ENCODE measurements at regions not wholly inside any gene's neighbourhood (a gene's known extent, or its start where the extent isn't known, plus 50 kb on each side); places are given as distances from the start of the nearest gene placed in this dataset.

DNA sequence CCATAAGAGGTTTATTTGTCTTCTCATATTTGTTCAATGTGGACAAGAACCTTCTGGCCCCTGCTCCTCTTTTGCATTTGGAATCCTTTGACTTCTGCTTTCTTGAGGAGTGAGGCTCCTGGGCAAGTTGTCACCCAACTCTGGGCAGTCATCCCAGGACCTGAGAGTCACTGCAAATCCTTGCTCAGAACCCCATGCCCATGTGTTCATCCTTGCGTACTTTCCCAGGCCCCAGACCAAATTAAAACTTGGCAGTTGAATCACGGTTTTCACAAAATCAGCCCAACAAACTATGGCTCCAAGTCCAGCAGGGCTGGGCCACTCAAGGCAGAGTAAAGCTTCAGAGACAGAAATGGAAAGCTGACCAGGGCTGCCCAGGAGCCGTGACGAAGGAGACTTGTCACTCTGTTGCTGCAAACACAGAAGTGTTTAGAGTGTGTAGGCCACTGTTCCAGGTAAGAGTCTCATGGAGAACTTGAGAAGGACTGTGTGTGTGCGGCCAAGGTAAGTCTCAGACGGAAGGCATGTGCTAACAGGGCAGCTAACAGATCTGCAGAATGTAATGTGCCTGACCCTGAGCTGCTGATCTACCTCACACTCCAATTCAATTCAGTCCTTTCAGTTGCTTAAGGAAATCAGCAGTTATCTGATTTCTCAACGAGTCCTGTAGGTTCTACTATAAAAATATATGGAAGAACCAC, 549.4 kb upstream of the HS6ST1 start:
- DNase-seq: no peak

DNA sequence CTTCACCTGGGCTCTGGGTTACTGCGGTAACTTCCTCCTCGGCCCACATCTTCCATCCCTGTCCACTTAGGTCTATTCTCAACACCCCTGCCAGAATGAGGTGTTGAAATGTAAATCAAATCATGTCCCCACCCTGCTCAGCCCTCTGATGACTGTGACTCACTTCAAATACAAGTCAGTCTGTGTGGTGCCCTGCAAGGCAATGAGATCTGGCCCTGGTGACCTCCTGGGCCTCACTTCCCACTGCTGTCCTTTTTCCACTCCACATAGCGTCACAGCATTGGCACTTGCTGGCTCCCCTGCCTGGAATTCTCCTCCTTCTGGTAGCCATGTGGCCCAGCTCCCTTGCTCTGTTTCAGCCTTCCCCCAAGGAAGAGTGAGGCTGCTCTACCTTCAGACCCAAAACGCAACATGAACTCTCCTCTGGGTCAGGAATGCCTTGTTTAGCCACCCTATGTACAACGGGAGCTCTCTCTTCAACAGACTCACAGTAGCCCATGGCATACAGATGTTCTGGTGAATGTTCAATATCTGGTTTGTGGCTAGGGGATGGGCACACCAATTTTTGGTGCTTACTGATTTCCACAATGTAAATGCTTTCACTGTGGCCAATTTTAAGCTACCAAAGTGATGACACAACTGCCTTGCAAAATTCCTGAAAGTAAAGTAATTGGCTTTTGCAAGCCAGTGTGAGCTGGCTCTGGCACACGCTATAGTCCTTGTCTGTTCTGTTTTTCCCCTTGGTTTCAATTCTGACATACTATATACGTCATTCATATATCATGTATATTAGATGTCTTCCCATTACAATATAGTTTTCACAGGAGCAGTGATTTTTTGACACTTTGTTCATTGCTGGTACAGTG, 550.3 kb upstream of the HS6ST1 start:
- DNase-seq: no peak

DNA sequence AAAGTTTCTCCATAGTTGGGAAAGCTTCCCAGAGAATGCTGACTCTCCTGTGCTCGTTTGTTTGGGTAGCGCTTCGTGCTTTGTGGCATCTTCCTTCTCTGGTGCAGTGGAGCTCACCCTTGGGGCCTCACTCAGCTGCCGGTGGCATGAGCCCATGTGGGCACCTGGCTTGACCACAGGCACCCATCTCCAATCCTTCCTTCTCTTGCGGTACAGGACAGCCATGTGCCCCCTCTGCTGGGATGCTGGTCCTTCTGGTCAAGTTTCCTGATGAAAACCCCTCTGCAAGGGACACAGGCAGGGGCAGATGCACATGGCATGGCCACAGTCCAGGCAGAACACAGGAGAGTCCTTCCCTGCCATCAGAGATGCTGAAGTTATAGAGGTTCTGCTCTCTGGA, 555.9 kb upstream of the HS6ST1 start:
- no peak for DNase-seq

DNA sequence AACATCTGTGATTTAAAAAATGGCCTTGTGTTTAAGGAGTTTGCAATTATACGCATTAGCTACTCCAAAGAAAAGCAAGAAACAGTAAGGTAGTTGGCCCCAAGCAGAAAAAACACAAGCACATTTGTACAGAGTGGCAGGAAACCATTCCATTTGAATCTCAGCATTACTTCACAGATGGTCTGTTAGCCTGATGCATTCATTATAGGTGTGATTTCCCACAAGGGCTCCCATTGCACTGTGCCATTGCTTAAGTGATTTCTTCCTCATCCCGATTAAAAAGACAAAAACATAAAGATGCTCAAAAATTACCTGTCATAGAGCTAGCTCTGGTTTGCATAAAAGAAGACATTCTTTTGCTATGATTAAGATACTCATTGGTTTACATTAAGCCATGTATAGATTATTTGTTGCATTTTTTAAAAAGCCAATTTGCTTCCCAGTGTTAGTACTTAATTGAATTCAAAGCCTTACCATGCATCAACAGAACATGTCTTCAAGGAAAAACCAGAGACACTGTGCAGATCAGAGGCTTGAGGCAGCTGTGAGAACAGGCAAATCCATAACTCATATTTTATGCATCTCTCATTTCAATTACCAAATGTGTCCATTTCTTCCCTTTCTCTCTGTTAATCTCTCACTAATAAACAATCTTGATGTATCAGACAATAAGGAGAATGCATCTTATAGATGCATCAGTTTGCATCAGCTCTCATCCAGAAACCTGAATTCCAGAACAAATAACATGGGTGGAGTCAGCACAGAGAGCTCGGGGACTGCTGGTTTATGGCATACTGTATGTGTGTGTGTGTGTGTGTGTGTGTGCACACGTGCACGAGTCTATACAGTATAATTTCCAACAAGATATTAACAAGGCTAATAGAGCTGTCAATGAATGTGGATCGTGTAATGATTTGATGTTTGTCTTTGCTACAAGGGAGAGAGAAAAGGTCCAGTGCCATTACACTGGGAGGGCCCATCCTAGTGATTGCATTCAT, 558.6 kb upstream of the HS6ST1 start:
- no peak for DNase-seq

DNA sequence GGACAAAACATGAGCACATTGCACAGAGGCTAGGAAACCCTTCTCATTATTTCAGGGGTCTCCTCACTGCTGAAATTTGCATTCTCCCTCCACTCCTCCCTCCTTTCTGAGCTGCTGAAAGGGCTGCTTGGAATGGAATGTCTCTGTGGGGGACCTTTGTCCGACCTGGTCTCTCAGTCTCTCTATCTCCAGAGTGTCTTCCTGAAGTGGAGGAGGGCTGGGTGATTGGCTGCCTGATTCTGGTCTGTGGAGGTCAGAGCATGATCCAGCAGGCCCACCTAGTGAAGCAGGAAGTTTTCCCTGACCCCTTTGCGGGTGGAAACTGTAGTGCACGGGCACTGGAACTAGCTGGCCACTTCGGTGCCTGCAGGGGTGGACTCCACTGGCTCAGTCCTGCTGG, 560.5 kb upstream of the HS6ST1 start:
- no peak for DNase-seq

DNA sequence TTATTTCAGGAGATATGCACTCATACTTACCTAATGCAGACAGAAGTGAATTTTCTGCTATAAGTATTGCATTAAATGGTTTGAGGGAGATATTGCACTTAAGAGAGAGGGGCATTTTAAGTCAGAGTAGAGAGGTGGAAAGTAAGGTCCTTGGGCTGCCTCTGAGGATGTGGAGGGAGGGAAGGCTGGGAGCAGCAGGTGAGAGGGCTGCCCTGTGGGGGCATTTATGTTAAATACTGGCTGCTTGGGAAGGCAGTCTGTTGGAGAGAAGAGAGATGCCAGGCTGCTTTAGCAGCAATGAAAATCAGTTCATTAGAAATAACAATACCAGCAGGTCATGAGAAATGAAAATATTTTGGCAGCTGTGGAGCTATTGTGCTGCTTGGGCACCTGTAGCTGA, 576.2 kb upstream of the HS6ST1 start:
- no peak for DNase-seq

DNA sequence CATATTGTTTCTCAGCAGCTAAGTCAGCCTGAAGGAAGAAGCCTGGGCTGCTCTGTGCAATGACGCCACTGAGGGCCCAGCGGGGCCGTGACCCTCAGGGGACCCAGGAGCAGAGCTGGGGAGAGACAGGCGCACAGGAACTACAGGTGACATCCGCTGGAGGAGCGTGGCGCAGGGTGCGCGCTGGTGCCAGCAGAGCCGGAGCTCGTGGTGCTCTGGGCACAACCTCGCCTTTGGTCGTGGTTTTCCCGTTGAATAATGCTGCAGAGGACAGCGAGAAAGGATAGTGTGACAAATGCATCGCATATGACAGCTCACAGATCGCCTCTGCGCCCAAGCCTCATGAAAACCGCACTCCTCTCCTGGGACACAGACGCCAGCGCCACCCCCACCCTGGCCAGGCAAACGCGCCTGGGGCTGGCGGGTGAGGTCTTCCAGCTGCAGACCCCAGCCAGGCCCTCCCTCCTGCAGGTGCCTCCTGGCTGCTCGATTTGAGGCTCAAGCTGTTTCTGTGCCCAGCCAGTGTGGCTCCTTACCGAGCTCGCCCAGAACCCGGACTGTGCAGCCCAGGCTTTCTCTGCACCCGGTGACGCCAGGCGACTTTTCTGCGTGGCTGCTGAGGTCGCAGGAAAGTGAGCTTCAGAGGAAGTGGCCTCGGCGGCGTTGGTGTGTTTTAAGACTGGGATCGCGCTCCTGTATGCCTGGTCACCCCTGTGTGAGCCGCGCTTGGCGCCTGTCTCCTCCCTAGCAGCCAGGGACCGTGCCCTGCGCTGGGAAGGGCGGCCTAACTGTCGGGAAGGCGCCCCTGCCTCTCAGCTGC, 583.1 kb upstream of the HS6ST1 start:
- no peak for DNase-seq

DNA sequence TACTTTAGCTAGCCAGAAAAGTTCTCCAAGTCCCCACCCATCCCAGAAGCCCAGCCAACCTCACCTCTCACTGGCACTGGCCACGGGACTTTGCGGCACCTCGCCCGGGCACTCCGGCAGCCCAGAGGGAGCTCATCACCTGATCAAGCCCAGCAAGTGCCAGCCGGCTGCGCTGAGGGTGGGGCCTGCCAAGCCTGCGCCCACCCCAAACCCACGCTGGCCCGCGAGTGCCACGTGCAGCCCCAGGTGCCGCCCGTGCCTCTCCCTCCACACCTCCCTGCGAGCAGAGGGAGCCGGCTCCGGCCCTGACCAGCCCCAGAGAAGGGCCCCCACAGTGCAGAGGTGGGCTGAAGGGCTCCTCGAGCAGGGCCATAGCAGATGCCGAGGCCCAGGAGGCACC, 585.0 kb upstream of the HS6ST1 start:
- DNase-seq: no peak

DNA sequence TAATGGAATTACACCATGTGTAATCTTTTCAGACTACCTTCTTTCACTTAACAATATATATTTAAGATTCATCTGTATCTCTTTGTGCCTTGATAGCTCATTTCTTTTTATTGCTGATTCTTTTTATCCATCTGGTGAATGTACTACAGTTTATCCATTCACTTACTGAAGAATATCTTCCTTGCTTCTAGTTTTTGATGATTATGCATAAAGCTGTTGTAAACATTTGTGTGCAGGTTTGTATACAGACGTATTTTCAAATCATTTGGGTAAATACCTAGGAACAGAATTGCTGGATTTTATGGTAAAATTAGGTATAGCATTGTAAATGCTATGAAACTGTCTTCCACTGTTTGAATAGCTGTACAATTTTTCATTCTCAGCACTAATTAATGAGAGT, 592.6 kb upstream of the HS6ST1 start:
- DNase-seq: no peak

DNA sequence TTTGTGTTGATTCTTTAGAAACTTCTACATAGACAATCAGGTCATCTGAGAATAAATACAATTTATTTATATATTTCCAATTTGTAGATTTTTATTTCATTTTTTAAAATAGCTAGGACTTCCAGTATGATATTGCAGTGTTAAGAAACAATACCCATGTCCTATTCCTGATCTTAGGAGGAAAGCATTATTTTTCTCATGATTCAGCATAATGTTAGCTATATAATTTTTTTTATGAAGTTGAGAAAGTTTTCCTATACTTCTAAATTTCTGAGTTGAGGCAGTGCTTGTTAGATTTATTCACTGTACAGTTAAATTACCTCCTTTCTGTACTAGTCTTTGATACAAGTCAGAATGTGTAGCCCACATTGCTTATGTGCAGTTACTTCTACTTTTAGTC, 595.7 kb upstream of the HS6ST1 start:
- DNase-seq: no peak

DNA sequence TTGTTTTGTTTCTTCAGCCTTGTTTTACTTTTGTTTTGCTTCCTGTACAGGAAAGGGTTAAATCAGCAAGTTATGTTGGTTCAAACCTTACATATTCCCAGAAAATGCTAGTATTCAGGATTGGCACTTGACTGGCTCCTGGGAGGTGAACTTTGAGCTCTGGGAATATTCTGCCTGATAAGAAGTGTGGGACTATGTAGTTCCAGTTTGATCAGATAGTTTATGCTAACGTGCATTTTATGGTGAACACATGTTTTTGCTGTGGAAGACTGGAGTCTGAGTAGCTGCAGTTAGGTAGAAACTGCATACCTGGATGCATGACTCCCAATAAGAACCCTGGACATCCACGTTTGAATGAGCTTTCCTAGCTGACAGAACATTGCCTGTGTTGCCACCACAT, 603.1 kb upstream of the HS6ST1 start:
- no peak for DNase-seq

DNA sequence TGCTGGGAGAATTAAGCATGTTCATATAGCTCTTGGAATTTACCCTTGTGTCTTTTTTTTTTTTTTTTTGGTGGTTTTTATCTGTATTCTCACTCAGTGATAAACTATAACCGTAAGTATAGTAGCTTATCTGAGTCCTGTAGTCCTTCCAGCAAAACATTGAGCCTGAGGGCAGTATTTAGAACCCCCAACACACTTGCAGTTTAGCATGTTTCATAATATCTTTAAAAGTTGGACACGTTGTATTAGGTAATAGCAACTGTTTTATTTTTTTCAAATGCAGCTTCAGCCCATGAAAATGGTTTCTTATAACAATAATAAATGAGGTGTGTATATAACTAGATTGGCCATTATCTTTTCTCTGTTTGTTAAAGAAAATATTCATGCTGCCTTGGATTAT, 603.5 kb upstream of the HS6ST1 start:
- no peak for DNase-seq

DNA sequence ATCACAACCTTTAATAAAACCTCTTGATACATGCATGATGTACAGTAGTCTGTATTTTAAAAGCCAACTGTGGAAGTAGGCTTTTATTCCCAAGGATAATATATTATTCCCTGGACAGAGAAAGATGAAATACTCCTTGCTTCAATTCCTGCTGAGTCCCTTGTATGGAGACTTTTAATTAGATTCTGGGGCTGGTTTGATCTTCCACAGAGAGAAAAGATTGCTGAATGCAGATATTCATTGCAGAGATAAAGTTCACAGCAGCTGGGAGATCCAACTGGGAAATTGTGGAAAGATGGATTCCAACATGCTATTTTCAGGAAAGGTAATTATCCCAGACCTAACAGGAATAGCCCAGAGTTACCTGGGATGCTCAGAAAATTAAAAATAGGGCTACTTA, 607.0 kb upstream of the HS6ST1 start:
- DNase-seq: no peak

DNA sequence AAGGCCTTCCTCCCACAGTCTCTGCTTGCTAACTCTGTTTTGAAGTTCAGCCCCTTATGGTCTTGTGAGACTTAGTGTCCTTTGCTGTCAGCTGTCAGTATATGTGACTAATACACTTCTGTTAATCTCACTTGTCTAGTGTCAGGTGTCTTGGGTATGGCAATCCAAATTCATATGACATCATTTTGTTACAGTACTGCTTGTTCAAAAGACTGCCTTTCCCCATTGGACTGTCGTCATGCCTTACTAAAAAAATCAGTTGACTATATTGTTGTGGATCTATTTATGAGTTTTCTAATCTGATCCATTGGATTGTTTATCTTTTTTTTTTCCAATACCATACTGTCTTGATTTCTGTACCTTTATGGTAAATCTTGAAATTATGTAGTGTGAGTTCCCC, 611.4 kb upstream of the HS6ST1 start:
- DNase-seq: no peak

DNA sequence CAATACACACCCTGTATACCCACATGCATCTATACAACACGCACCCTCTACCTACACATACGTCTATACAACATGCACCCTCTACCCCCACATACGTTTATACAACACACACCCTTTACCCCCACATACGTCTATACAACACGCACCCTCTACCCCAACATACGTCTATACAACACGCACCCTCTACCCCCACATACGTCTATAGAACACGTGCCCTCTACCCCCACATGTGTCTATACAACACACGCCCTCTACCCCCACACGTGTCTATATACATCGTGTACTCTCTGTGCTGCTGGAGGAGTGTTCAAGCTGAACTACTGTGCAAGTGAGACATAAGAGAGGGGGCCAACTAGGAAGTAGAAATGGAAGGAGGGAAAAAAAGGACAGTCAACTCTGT, 621.7 kb upstream of the HS6ST1 start:
- DNase-seq: no peak

DNA sequence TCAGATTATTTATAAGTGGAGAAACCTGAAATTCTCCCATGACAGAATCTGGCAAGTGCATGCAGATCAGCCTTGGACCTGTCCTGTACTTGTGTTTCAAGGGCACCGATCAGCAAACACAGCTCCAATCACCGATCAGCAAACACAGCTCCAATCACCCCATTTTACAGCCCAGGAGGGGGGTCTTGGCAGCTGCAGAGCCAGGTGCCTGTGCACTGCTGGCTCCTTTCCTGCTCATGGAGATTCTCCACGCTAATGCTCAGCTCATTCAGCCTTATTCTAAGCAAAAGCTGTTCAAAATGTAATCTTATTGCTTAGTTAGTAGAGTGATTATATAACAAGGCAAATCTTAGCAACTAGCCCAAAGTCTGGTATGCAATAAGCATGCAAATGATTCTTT, 623.1 kb upstream of the HS6ST1 start:
- DNase-seq: no peak

DNA sequence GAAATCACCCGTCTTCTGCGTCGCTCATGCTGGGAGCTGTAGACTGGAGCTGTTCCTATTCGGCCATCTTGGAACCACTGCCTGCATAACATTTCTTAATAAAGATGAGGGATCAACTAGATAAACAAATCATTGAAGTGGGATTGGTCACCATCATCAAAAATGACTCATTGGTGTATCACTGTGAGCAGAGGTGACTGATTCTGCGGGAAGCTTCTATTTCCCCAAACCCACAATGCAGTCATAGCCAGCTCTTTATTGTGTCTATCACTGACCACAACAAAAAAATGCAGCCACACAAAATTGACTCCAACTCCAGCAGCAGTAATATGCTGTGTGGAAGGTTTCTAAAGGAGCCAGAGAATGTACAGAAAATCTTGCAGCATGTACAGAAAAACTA, 630.7 kb upstream of the HS6ST1 start:
- DNase-seq: no peak

DNA sequence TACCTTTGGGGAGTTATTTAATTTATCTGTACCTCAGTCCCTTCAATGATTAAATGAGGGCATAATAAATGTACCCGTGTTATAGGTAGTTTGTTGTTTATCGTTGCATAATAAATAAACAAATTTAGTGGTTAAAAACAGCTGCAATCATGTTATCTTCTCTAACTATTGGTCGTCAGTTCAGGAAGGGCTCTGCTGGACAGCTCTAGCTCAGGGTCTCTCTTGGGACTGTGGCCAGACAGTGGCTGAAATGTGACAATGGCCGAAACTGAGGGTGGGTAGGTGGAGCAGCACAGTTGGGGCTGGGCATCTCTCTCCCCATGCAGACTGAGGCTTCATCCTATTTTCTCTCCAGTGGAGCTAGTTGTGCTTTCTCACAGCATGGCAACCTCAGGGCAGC, 632.1 kb upstream of the HS6ST1 start:
- no peak for DNase-seq

DNA sequence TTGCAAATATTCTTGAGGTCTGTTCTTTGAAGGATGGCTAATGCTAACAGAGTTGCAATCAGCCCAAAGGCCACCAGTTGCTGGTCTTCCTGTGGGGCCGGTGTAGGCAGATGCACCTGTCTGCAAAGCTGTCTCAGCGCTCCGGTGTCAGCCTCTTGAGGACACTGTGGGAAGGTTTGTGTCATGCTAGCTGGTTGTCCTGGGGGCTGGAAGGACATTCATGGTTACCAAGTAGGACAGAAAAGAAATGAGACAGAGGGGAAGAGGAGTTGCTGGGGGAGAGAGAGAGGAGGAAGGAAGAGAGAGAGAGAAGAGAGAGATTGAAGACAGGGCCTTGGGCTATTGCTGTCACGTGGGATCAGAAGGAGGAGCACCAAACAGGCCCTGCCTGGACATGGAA, 639.6 kb upstream of the HS6ST1 start:
- no peak for DNase-seq

DNA sequence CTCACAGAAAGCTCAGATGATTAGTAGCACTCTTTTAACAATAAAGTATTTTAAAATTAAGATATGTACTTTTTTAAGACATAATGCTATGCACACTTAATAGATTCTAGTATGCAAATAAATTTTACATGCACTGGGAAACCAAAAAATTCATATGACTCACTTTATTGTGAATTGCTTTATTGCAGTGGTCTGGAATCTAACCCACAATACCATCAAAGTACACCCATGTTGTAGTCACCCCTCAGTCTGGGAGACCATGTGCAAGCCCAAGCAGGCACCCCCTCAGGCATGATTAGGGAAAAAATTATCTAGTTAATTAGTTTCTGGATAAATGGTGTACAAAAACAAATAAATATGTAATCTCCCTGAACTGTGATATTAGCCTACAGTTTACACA, 649.0 kb upstream of the HS6ST1 start:
- DNase-seq: no peak

DNA sequence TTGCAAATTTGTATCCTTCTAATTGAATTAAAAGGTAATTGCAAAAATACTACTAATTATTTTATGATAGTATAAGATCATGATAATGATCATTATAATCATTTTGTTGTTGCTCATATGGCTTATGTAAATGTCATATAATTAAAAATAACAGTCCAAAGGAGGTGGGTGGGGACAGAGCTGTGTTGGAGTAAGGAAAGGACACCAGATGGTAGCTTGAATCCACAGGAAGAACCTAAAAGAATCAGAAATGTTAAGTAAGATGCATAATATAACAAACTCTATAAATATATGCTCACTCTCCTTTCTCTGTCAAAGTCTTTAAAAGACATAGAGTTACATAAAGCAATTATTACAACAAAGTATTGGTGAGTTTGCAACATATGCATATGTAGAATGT, 650.7 kb upstream of the HS6ST1 start:
- DNase-seq: no peak

DNA sequence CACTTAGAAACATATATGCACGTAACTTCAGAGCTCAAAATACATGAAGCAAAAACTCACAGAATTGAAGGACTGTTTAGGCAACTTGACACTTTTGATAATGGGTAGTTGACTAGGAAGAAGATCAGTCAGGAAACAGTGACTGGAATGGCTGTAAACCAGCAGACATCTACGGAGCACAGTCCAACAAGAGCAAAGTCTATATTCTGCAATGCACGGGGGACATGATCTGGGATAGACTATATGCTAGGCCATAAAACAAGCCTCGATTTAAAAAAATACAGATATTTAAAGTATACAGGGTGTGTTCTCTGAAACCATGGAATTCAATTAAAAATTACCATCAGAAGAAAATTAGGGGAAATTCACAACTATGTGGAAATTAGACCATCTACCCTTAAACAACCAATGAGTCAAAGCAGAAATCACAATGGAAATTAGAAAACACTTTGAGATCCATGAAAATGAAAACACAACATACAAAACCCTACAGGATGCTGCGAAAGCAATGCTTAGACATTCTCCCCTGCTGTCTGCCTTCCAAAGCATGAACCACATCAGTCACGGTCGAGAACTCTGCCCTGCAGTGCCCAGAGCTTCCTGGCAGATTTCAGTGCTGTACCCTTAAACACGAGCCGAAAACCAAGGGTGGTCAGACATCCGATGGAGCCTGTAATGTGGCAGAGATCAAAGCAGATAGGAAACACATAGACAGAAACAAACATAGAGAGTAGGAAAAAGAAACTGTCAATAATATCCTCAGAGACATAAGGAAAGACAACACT, 651.9 kb upstream of the HS6ST1 start:
- DNase-seq: no peak
